GM19455 (cell line): ENCODE measurements at regions not wholly inside any gene's neighbourhood (a gene's known extent, or its start where the extent isn't known, plus 50 kb on each side); places are given as distances from the start of the nearest gene placed in this dataset.
"Not testable (repeated sequence)": the region's sequence is repeated elsewhere in the genome, so short reads cannot be mapped to it uniquely, and the experiment has no call there.

Experiments used
- ATAC-seq: cut with Tn5 transposase; IDR thresholded peaks from one replicate; pipeline ENCODE4 v1.9.1; 2021; ENCODE audit not compliant: unreplicated experiment

GRCh38 chr5:77871946-77872345 lies 95.8 kb upstream of the TBCA start:
- ATAC-seq = no peak

- no peak for ATAC-seq
Observed at GRCh38 chr5:77871016-77871415, 94.9 kb upstream of the TBCA start.

- ATAC-seq = no peak
Observed at GRCh38 chr5:77869116-77869798, 93.1 kb upstream of the TBCA start.

GRCh38 chr5:77867914-77868313 lies 91.8 kb upstream of the TBCA start:
- ATAC-seq = no peak

- ATAC-seq = no peak
Observed at GRCh38 chr5:77867194-77867691, 91.1 kb upstream of the TBCA start.

GRCh38 chr5:77866198-77866597 lies 90.1 kb upstream of the TBCA start:
- ATAC-seq = no peak

- no peak for ATAC-seq
Observed at GRCh38 chr5:77864997-77865396, 88.9 kb upstream of the TBCA start.

- no peak for ATAC-seq
Observed at GRCh38 chr5:77863181-77863580, 87.0 kb upstream of the TBCA start.

GRCh38 chr5:77861576-77861975 lies 85.4 kb upstream of the TBCA start:
- ATAC-seq = no peak

GRCh38 chr5:77859306-77859705 lies 83.2 kb upstream of the TBCA start:
- no peak for ATAC-seq

GRCh38 chr5:77858678-77859077 lies 82.5 kb upstream of the TBCA start:
- not testable (repeated sequence) for ATAC-seq

- ATAC-seq = no peak
Observed at GRCh38 chr5:77855369-77855768, 79.2 kb upstream of the TBCA start.

GRCh38 chr5:77853353-77853907 lies 77.3 kb upstream of the TBCA start:
- no peak for ATAC-seq

GRCh38 chr5:77852514-77853352 lies 76.6 kb upstream of the TBCA start:
- ATAC-seq = peak; percentile 65

GRCh38 chr5:77852068-77852513 lies 76.0 kb upstream of the TBCA start:
- ATAC-seq = no peak

GRCh38 chr5:77851176-77852067 lies 75.3 kb upstream of the TBCA start:
- ATAC-seq = no peak

- ATAC-seq = no peak
Observed at GRCh38 chr5:77850536-77851175, 74.5 kb upstream of the TBCA start.

GRCh38 chr5:77849308-77849900 lies 73.3 kb upstream of the TBCA start:
- ATAC-seq = no peak

GRCh38 chr5:77847814-77848290 lies 71.7 kb upstream of the TBCA start:
- no peak for ATAC-seq

GRCh38 chr5:77847129-77847460 lies 71.0 kb upstream of the TBCA start:
- ATAC-seq = no peak
